Vagina (tissue), 2 donors: ENCODE measurements at regions not wholly inside any gene's neighbourhood (a gene's known extent, or its start where the extent isn't known, plus 50 kb on each side); places are given as distances from the start of the nearest gene placed in this dataset.

Source experiments
- POLR2A ChIP-seq, 2 donors: fragments of 450-650 bp; IDR thresholded peaks; one replicate each; pipeline ENCODE4 v1.6.1; 2017; ENCODE audit warnings: antibody characterized with exemption in 2 of 2, mild to moderate bottlenecking in 2 of 2, moderate library complexity in 2 of 2
- POLR2AphosphoS5 ChIP-seq, 2 donors: sonication (generic); formaldehyde crosslinking; IDR thresholded peaks; one replicate each; pipeline ENCODE4 v1.9.0; 2017; ENCODE audit warnings: antibody characterized with exemption in 2 of 2, mild to moderate bottlenecking in 2 of 2, low read depth in 1 of 2; ENCODE audit not compliant: insufficient read depth in 1 of 2
- TF ChIP-seq, protein P1 (sequence below), 3 experiments: fragments of 450-650 bp in 2 of 3; fragments of 200-600 bp in 1 of 3; sonication (generic) in 1 of 3; IDR thresholded peaks; one replicate each; pipeline ENCODE4 v1.5.1; 2017 to 2019; ENCODE audit warnings: antibody characterized with exemption in 3 of 3, mild to moderate bottlenecking in 2 of 3, moderate library complexity in 2 of 3

- no peak for TF ChIP-seq POLR2A (IDR thresholded peaks at IDR 0.05)
- TF ChIP-seq, protein P1, sequence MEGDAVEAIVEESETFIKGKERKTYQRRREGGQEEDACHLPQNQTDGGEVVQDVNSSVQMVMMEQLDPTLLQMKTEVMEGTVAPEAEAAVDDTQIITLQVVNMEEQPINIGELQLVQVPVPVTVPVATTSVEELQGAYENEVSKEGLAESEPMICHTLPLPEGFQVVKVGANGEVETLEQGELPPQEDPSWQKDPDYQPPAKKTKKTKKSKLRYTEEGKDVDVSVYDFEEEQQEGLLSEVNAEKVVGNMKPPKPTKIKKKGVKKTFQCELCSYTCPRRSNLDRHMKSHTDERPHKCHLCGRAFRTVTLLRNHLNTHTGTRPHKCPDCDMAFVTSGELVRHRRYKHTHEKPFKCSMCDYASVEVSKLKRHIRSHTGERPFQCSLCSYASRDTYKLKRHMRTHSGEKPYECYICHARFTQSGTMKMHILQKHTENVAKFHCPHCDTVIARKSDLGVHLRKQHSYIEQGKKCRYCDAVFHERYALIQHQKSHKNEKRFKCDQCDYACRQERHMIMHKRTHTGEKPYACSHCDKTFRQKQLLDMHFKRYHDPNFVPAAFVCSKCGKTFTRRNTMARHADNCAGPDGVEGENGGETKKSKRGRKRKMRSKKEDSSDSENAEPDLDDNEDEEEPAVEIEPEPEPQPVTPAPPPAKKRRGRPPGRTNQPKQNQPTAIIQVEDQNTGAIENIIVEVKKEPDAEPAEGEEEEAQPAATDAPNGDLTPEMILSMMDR (IDR thresholded peaks at IDR 0.05), result no peak
- no peak for TF ChIP-seq POLR2AphosphoS5 (IDR thresholded peaks at IDR 0.05; ENCODE audit: insufficient read depth in 1 of 2, low read depth in 1 of 2)
Measured at GRCh38 chr1:173418107-173418985, 58.8 kb upstream of the PRDX6 start.
